ENCODE measurements at regions not wholly inside any gene's neighbourhood (a gene's known extent, or its start where the extent isn't known, plus 50 kb on each side); places are given as distances from the start of the nearest gene placed in this dataset.
"Not testable (repeated sequence)": the region's sequence is repeated elsewhere in the genome, so short reads cannot be mapped to it uniquely, and the experiment has no call there.

DNA sequence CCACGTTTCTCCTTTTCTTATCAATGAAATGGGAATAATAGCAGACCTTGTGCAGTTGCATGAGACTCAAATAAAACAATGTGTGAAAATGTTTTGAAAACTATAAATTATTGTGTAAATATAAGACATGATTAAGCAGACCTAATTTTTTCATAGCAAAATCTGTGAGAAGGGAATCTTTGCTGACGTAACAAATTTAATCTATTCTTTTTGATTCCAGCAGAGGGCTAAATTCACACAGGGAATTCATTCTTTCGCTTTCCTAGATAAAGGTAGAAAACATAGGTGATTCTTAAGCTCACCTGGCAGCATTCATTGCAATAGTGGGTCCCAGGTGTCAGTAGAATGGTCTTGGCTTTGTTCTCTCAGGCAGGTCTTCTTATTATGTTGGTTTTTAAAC, 450.0 kb upstream of the GCFC2 start:
- Histone ChIP-seq H3K9me3 (ENCODE audit: control insufficient read depth, low read depth, low read length) (no peaks in the 10 kb centered on the region), H3K9ac (ENCODE audit: low read length) (no peak overlapping the region), H3K4me3 (ENCODE audit: low read length) (no peak overlapping the region), H3K27me3 (ENCODE audit: control insufficient read depth, insufficient read depth, low read length) (no peaks in the 10 kb centered on the region), H3K4me1 (ENCODE audit: control insufficient read depth, low read depth, low read length) (no peaks in the 10 kb centered on the region), H3K36me3 (ENCODE audit: control insufficient read depth, low read depth, low read length) (no peaks in the 10 kb centered on the region), H3K27ac (ENCODE audit: low read length) (no peak overlapping the region)

DNA sequence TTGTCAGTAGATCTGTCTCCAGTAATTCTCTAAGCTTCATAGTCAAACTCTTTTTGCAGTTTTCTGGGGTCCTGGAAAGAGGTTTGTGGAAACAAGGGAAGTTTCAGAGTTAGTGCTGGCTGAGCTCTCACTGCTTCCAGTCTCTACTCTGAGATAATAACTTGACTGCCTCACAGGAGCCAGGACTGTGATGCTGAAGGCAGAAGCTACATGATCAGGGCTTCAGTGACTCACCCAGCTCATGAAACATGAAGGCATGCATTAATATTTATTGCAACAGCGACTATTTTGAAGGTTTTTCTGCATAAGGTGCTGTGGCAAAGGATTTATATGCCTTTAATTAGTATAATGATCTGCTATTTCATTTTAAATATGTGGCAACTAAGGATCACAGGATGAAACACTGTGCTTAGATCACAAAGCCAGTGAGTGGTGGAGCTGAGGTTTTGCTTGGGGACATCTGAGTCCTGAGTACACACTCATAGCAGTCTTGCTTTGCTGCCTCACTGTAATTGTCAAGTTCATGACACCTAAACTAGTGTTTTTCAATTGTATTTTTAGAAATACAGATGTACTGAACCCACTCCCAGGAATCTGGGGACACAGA, 448.4 kb upstream of the GCFC2 start:
- H3K4me1 ChIP-seq (ENCODE audit: control insufficient read depth, low read depth, low read length) = no peaks in the 10 kb centered on the region

DNA sequence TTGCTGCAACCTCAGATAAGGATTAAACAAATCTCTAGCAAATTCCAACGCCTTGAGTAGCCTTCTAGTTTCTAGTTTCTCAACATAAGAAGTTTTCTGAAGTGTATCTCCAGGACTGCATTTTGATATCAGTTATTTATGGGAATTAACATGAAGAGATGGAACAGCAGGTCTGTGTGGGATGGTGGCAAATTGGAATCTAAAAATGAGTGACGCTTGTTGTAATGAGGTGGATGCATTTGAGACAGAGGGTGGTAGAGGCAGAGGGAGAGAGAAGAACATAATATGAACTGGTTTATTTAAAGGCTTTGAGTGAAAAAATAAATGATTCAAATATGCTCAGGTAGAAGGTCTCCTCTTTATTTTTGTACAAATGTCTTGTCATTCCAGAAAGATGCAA, 446.8 kb upstream of the GCFC2 start:
- no peaks in the 10 kb centered on the region for H3K36me3 ChIP-seq (ENCODE audit: control insufficient read depth, low read depth, low read length)
- H3K27me3 ChIP-seq (ENCODE audit: control insufficient read depth, insufficient read depth, low read length) = no peaks in the 10 kb centered on the region
- no peak overlapping the region for H3K9ac ChIP-seq (ENCODE audit: low read length)
- H3K4me1 ChIP-seq (ENCODE audit: control insufficient read depth, low read depth, low read length) = no peaks in the 10 kb centered on the region
- no peak overlapping the region for H3K27ac ChIP-seq (ENCODE audit: low read length)
- no peaks in the 10 kb centered on the region for H3K9me3 ChIP-seq (ENCODE audit: control insufficient read depth, low read depth, low read length)
- no peak overlapping the region for H3K4me3 ChIP-seq (ENCODE audit: low read length)

More for the DNA sequence above, 448.4 kb upstream of the GCFC2 start:
- Histone ChIP-seq H3K36me3 (ENCODE audit: control insufficient read depth, low read depth, low read length) (no peaks in the 10 kb centered on the region), H3K9ac (ENCODE audit: low read length) (no peak overlapping the region), H3K27ac (ENCODE audit: low read length) (no peak overlapping the region), H3K9me3 (ENCODE audit: control insufficient read depth, low read depth, low read length) (no peaks in the 10 kb centered on the region), H3K27me3 (ENCODE audit: control insufficient read depth, insufficient read depth, low read length) (no peaks in the 10 kb centered on the region), H3K4me3 (ENCODE audit: low read length) (no peak overlapping the region)

DNA sequence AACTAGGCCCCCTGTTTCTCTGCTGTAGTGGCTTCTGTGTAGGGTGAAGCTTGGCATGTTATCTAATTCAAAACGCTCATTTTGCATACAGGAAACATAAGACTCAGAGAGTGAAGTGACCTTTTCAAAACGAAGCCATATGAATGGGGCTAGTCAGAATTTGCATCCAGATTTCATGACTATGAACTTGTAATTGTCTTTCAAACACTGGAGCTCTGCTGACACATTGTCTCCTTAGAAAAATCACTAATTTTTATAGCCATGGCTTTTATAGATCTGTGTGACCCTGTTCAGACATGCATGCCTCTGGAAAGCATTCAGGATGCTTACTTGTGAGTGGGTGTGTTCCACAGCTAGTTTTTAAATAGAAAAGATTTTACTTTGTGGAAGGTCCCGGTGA, 444.3 kb upstream of the GCFC2 start:
- Histone ChIP-seq H3K4me3 (ENCODE audit: low read length) (no peak overlapping the region), H3K27me3 (ENCODE audit: control insufficient read depth, insufficient read depth, low read length) (no peaks in the 10 kb centered on the region), H3K9ac (ENCODE audit: low read length) (no peak overlapping the region), H3K27ac (ENCODE audit: low read length) (no peak overlapping the region), H3K9me3 (ENCODE audit: control insufficient read depth, low read depth, low read length) (no peaks in the 10 kb centered on the region), H3K36me3 (ENCODE audit: control insufficient read depth, low read depth, low read length) (no peaks in the 10 kb centered on the region), H3K4me1 (ENCODE audit: control insufficient read depth, low read depth, low read length) (no peaks in the 10 kb centered on the region)

DNA sequence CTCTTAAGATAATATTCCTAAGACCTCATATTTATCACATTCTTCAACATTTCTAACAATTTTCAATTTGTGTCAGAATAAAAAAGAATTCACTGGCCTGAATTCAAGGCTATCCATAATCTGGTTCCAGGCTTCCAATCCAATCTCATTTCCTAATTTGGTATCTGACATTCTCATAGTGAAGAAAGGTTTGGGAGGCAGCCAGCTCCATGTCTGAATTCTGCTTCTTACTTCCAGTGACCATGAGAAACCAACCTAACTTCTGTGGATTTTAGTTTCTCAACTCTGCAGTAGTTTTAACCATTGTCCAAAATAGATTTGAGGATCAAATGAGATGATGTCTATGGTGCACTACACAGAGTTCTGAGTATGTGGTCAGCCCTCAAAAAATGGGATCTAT, 439.1 kb upstream of the GCFC2 start:
- H3K27me3 ChIP-seq (ENCODE audit: control insufficient read depth, insufficient read depth, low read length) = no peaks in the 10 kb centered on the region
- no peaks in the 10 kb centered on the region for H3K4me1 ChIP-seq (ENCODE audit: control insufficient read depth, low read depth, low read length)
- H3K36me3 ChIP-seq (ENCODE audit: control insufficient read depth, low read depth, low read length) = no peaks in the 10 kb centered on the region
- H3K4me3 ChIP-seq (ENCODE audit: low read length) = no peak overlapping the region
- H3K9me3 ChIP-seq (ENCODE audit: control insufficient read depth, low read depth, low read length) = no peaks in the 10 kb centered on the region
- H3K27ac ChIP-seq (ENCODE audit: low read length) = no peak overlapping the region
- no peak overlapping the region for H3K9ac ChIP-seq (ENCODE audit: low read length)

DNA sequence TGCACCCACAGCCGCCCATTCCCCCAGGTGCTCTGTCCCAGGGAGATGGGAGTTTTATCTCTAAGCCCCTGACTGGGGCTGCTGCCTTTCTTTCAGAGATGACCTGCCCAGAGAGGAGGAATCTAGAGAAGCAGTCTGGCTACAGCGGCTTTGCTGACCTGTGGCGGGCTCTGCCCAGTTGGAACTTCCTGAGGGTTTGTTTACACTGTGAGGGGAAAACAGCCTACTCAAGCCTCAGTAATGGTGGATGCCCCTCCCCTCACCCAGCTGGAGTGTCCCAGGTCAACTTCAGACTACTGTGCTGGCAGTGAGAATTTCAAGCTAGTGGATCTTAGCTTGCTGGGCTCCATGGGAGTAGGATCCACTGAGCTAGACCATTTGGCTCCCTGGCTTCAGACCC, 428.6 kb upstream of the GCFC2 start:
- not testable (repeated sequence) for H3K4me3 ChIP-seq (ENCODE audit: low read length); H3K27me3 ChIP-seq (ENCODE audit: control insufficient read depth, insufficient read depth, low read length); H3K27ac ChIP-seq (ENCODE audit: low read length); H3K9ac ChIP-seq (ENCODE audit: low read length); H3K36me3 ChIP-seq (ENCODE audit: control insufficient read depth, low read depth, low read length); H3K9me3 ChIP-seq (ENCODE audit: control insufficient read depth, low read depth, low read length); H3K4me1 ChIP-seq (ENCODE audit: control insufficient read depth, low read depth, low read length)

DNA sequence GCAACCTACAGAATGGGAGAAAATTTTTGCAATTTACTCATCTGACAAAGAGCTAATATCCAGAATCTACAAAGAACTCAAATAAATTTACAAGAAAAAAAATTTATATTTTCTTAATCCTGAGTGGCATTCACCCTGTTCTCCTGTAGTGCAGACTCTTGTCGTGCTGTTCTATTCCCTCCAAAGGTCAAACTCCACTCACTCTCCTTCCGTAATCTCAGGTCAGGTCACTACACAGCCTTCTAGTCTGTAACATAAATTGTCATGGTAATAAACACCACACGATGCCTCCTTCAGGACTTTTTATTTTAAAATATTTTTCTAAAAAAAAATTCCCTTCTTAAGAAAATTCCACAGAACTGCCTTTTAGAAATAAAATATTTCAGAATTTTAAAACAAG, 417.9 kb upstream of the GCFC2 start:
- H3K9me3 ChIP-seq (ENCODE audit: control insufficient read depth, low read depth, low read length) = no peaks in the 10 kb centered on the region
- no peaks in the 10 kb centered on the region for H3K36me3 ChIP-seq (ENCODE audit: control insufficient read depth, low read depth, low read length)
- no peak overlapping the region for H3K4me3 ChIP-seq (ENCODE audit: low read length)
- no peaks in the 10 kb centered on the region for H3K27me3 ChIP-seq (ENCODE audit: control insufficient read depth, insufficient read depth, low read length)
- no peaks in the 10 kb centered on the region for H3K4me1 ChIP-seq (ENCODE audit: control insufficient read depth, low read depth, low read length)
- no peak overlapping the region for H3K9ac ChIP-seq (ENCODE audit: low read length)
- no peak overlapping the region for H3K27ac ChIP-seq (ENCODE audit: low read length)

DNA sequence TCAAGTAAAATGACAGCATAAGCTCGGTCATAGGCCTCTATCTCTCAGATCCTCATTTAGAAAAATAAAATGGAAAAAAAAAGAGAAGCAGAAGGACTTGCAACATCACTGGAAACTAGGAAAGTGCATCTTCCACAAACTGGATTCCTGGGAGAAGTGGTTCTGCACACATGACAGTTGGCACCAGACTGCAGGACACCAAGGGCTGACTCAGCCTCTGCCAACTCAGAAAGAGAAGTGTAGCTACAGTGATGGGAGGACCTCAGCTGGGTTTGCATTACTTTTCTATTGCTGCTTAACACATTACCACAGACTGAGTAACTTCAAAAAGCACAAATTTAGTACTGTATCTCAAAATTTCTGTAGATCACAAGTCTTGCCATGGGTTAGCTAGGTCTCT, 409.5 kb upstream of the GCFC2 start:
- Histone ChIP-seq H3K9me3 (ENCODE audit: control insufficient read depth, low read depth, low read length) (no peaks in the 10 kb centered on the region), H3K4me3 (ENCODE audit: low read length) (no peak overlapping the region), H3K4me1 (ENCODE audit: control insufficient read depth, low read depth, low read length) (no peaks in the 10 kb centered on the region), H3K27me3 (ENCODE audit: control insufficient read depth, insufficient read depth, low read length) (no peaks in the 10 kb centered on the region), H3K9ac (ENCODE audit: low read length) (no peak overlapping the region), H3K27ac (ENCODE audit: low read length) (no peak overlapping the region), H3K36me3 (ENCODE audit: control insufficient read depth, low read depth, low read length) (no peaks in the 10 kb centered on the region)

DNA sequence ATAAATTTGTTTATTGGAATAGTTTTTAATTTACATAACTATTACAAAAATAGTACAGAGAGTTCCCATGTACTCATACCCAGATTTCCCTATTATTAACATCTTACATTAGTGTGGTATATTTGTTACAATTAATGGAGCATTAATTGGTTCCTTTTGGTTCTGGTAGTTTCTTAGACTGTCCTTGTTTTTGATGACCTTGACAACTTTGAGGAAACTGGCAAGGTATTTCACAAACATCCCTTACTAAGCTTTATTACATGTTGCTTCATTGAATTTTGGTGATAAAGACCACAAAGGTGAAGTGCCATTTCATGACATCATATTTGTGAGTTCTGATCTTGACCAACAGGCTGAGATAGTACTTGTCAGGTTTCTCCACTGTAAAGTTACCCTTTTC, 379.0 kb upstream of the GCFC2 start:
- Histone ChIP-seq H3K4me1 (ENCODE audit: control insufficient read depth, low read depth, low read length) (no peaks in the 10 kb centered on the region), H3K27ac (ENCODE audit: low read length) (no peak overlapping the region), H3K36me3 (ENCODE audit: control insufficient read depth, low read depth, low read length) (no peaks in the 10 kb centered on the region), H3K4me3 (ENCODE audit: low read length) (no peak overlapping the region), H3K9me3 (ENCODE audit: control insufficient read depth, low read depth, low read length) (no peaks in the 10 kb centered on the region), H3K27me3 (ENCODE audit: control insufficient read depth, insufficient read depth, low read length) (no peaks in the 10 kb centered on the region), H3K9ac (ENCODE audit: low read length) (no peak overlapping the region)

DNA sequence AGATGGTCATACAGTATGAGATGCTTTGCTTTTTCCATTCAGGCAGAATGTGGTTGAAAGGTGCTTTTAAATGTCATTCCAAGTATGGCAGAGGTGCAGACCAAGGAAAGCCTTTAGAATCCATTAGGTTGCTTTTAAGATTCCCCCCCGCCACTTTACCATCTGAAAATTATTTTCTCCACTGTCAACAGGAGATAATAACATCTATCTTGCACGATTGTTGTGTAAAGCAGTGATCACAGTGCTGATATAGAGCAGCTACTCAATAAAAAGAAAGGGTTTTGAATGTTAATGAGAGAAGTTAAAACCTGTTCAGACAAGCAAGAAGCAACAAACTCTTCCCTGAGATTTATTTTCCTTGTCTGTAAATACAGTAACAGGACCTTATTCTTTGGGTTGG, 372.5 kb upstream of the GCFC2 start:
- Histone ChIP-seq H3K4me3 (ENCODE audit: low read length) (no peak overlapping the region), H3K27ac (ENCODE audit: low read length) (no peak overlapping the region), H3K9ac (ENCODE audit: low read length) (no peak overlapping the region), H3K4me1 (ENCODE audit: control insufficient read depth, low read depth, low read length) (peaks cover 3% of the 10 kb centered on the region), H3K36me3 (ENCODE audit: control insufficient read depth, low read depth, low read length) (no peaks in the 10 kb centered on the region), H3K27me3 (ENCODE audit: control insufficient read depth, insufficient read depth, low read length) (no peaks in the 10 kb centered on the region), H3K9me3 (ENCODE audit: control insufficient read depth, low read depth, low read length) (no peaks in the 10 kb centered on the region)

DNA sequence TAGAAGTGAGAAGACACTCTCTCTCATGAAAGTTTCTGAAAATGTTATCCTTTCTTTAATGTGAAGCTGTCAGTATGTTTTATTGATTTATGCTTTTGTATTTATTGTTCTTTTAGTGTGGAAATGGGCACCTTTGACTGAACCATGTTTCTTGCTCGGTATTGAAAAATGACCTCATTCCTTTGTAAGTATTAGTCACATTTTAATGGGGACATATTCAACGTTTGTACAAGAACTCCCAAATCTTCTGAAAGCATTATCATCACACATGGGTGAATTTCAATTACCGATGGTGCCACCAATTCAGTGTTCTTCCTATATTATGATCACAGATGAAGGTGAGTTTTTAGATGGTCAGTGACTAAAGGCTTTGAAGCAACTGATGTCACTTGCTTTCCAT, 371.8 kb upstream of the GCFC2 start:
- Histone ChIP-seq H3K36me3 (ENCODE audit: control insufficient read depth, low read depth, low read length) (no peaks in the 10 kb centered on the region), H3K9ac (ENCODE audit: low read length) (no peak overlapping the region), H3K4me1 (ENCODE audit: control insufficient read depth, low read depth, low read length) (peaks cover 3% of the 10 kb centered on the region), H3K27ac (ENCODE audit: low read length) (no peak overlapping the region), H3K27me3 (ENCODE audit: control insufficient read depth, insufficient read depth, low read length) (no peaks in the 10 kb centered on the region), H3K4me3 (ENCODE audit: low read length) (no peak overlapping the region), H3K9me3 (ENCODE audit: control insufficient read depth, low read depth, low read length) (no peaks in the 10 kb centered on the region)

DNA sequence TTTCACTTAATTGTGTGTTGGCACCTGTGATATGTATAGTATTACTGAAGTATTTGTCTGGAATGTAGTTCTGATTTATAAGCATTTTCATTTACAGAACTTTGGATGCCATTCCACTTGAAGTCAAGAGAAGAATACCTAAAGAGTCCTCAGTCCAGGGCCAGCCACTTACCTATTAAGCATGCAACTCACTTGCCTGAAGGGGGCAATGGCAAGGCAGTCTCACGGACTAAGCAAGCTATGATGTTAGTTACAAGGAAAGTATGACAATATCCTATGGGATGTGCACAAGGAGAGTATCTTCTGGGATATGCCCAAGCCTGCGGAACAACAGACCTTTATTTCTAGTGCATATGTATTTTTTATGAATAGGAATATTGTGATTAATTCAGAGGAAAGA, 369.4 kb upstream of the GCFC2 start:
- Histone ChIP-seq H3K27ac (ENCODE audit: low read length) (no peak overlapping the region), H3K9me3 (ENCODE audit: control insufficient read depth, low read depth, low read length) (no peaks in the 10 kb centered on the region), H3K27me3 (ENCODE audit: control insufficient read depth, insufficient read depth, low read length) (no peaks in the 10 kb centered on the region), H3K4me1 (ENCODE audit: control insufficient read depth, low read depth, low read length) (peaks cover 3% of the 10 kb centered on the region), H3K4me3 (ENCODE audit: low read length) (no peak overlapping the region), H3K36me3 (ENCODE audit: control insufficient read depth, low read depth, low read length) (no peaks in the 10 kb centered on the region), H3K9ac (ENCODE audit: low read length) (no peak overlapping the region)

Measured in iPS-18a (cell line).